HepG2 (cell line): ENCODE measurements at regions not wholly inside any gene's neighbourhood (a gene's known extent, or its start where the extent isn't known, plus 50 kb on each side); places are given as distances from the start of the nearest gene placed in this dataset.

Source experiments
- EEA1 ChIP-seq: sonication (generic); formaldehyde crosslinking; IDR thresholded peaks from 2 replicates; pipeline ENCODE4 v1.5.1; 2020; ENCODE audit warnings: mild to moderate bottlenecking, missing genetic modification reagents, borderline replicate concordance
- JUN ChIP-seq: sonication (generic); formaldehyde crosslinking; IDR thresholded peaks from 2 replicates; pipeline ENCODE4 v1.4.0; 2020; ENCODE audit warnings: mild to moderate bottlenecking, missing genetic modification reagents
- PHB2 ChIP-seq: fragments of 450-650 bp; IDR thresholded peaks from 2 replicates; pipeline ENCODE4 v1.6.1; 2018; ENCODE audit not compliant: partially characterized antibody
- ZNF17 ChIP-seq: sonication (generic); formaldehyde crosslinking; IDR thresholded peaks from 2 replicates; pipeline ENCODE4 v1.5.0; 2020; ENCODE audit warnings: mild to moderate bottlenecking, missing genetic modification reagents
- ZNF253 ChIP-seq: sonication (generic); formaldehyde crosslinking; IDR thresholded peaks from 2 replicates; pipeline ENCODE4 v1.8.0; 2022; ENCODE audit warnings: mild to moderate bottlenecking, missing genetic modification reagents, borderline replicate concordance
- ZNF574 ChIP-seq: sonication (generic); formaldehyde crosslinking; IDR thresholded peaks from 2 replicates; pipeline ENCODE4 v1.4.0; 2020; ENCODE audit warnings: missing genetic modification reagents
- ZNF609 ChIP-seq: sonication (generic); formaldehyde crosslinking; IDR thresholded peaks from 2 replicates; pipeline ENCODE4 v1.4.0; 2020; ENCODE audit warnings: mild to moderate bottlenecking, missing genetic modification reagents, borderline replicate concordance
- ZNF7 ChIP-seq: IDR thresholded peaks from 2 replicates; pipeline ENCODE4 v1.6.1; 2016; ENCODE audit warnings: missing biosample characterization, missing genetic modification reagents
- TF ChIP-seq, protein P1 (sequence below): sonication (generic); formaldehyde crosslinking; IDR thresholded peaks from 2 replicates; pipeline ENCODE4 v1.9.0; 2022; ENCODE audit warnings: low read depth, missing genetic modification reagents
- TF ChIP-seq, protein P2 (sequence below): sonication (generic); formaldehyde crosslinking; IDR thresholded peaks from 2 replicates; pipeline ENCODE4 v1.8.1; 2022; ENCODE audit warnings: mild to moderate bottlenecking, missing genetic modification reagents

- TF ChIP-seq, protein P1, sequence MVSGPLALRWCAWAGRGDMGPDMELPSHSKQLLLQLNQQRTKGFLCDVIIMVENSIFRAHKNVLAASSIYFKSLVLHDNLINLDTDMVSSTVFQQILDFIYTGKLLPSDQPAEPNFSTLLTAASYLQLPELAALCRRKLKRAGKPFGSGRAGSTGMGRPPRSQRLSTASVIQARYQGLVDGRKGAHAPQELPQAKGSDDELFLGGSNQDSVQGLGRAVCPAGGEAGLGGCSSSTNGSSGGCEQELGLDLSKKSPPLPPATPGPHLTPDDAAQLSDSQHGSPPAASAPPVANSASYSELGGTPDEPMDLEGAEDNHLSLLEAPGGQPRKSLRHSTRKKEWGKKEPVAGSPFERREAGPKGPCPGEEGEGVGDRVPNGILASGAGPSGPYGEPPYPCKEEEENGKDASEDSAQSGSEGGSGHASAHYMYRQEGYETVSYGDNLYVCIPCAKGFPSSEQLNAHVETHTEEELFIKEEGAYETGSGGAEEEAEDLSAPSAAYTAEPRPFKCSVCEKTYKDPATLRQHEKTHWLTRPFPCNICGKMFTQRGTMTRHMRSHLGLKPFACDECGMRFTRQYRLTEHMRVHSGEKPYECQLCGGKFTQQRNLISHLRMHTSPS (CRISPR knock-in tag) = no peak
- TF ChIP-seq JUN (CRISPR knock-in tag) = no peak
- no peak for TF ChIP-seq EEA1 (CRISPR knock-in tag)
- no peak for TF ChIP-seq ZNF574 (CRISPR knock-in tag)
- TF ChIP-seq ZNF253 (CRISPR knock-in tag) = no peak
- TF ChIP-seq ZNF7 (CRISPR knock-in tag) = no peak
- no peak for TF ChIP-seq PHB2
- TF ChIP-seq ZNF609 (CRISPR knock-in tag) = no peak
- TF ChIP-seq, protein P2, sequence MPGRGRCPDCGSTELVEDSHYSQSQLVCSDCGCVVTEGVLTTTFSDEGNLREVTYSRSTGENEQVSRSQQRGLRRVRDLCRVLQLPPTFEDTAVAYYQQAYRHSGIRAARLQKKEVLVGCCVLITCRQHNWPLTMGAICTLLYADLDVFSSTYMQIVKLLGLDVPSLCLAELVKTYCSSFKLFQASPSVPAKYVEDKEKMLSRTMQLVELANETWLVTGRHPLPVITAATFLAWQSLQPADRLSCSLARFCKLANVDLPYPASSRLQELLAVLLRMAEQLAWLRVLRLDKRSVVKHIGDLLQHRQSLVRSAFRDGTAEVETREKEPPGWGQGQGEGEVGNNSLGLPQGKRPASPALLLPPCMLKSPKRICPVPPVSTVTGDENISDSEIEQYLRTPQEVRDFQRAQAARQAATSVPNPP (CRISPR knock-in tag) = no peak
- TF ChIP-seq ZNF17 (CRISPR knock-in tag) = no peak
These were observed 337.7 kb upstream of the CTSO start (continued) for GRCh38 chr4:156291317-156291716.
